Vagina (tissue), 2 donors: ENCODE measurements at regions not wholly inside any gene's neighbourhood (a gene's known extent, or its start where the extent isn't known, plus 50 kb on each side); places are given as distances from the start of the nearest gene placed in this dataset.

Experiments
- CTCF ChIP-seq, 3 experiments: fragments of 450-650 bp in 2 of 3; fragments of 200-600 bp in 1 of 3; sonication (generic) in 1 of 3; IDR thresholded peaks; one replicate each; pipeline ENCODE4 v1.5.1; 2017 to 2019; ENCODE audit warnings: antibody characterized with exemption in 3 of 3, mild to moderate bottlenecking in 2 of 3, moderate library complexity in 2 of 3
- POLR2A ChIP-seq, 2 donors: fragments of 450-650 bp; IDR thresholded peaks; one replicate each; pipeline ENCODE4 v1.6.1; 2017; ENCODE audit warnings: antibody characterized with exemption in 2 of 2, mild to moderate bottlenecking in 2 of 2, moderate library complexity in 2 of 2

- TF ChIP-seq POLR2A (IDR thresholded peaks at IDR 0.05) (no peak), CTCF (IDR thresholded peaks at IDR 0.05) (no peak)
These were observed 216.8 kb downstream of the ENGASE start for GRCh38 chr17:79291391-79291790.
